ENCODE measurements at regions not wholly inside any gene's neighbourhood (a gene's known extent, or its start where the extent isn't known, plus 50 kb on each side); places are given as distances from the start of the nearest gene placed in this dataset.

GRCh38 chr1:208918160-208918559, 665.4 kb upstream of the CAMK1G start:
- in situ Hi-C loops (cut with HindIII; ENCODE audit: low sequenced_read_pairs), result no loop called here
- TF ChIP-seq, protein P1, sequence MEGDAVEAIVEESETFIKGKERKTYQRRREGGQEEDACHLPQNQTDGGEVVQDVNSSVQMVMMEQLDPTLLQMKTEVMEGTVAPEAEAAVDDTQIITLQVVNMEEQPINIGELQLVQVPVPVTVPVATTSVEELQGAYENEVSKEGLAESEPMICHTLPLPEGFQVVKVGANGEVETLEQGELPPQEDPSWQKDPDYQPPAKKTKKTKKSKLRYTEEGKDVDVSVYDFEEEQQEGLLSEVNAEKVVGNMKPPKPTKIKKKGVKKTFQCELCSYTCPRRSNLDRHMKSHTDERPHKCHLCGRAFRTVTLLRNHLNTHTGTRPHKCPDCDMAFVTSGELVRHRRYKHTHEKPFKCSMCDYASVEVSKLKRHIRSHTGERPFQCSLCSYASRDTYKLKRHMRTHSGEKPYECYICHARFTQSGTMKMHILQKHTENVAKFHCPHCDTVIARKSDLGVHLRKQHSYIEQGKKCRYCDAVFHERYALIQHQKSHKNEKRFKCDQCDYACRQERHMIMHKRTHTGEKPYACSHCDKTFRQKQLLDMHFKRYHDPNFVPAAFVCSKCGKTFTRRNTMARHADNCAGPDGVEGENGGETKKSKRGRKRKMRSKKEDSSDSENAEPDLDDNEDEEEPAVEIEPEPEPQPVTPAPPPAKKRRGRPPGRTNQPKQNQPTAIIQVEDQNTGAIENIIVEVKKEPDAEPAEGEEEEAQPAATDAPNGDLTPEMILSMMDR (IDR thresholded peaks at IDR 0.05; ENCODE audit: low read depth, low read length, missing control alignments), result no peak
- no peak overlapping the region for H3K4me3 ChIP-seq (ENCODE audit: low read depth, low read length)
- DNase-seq (ENCODE audit: low read depth), result no peak

DNA sequence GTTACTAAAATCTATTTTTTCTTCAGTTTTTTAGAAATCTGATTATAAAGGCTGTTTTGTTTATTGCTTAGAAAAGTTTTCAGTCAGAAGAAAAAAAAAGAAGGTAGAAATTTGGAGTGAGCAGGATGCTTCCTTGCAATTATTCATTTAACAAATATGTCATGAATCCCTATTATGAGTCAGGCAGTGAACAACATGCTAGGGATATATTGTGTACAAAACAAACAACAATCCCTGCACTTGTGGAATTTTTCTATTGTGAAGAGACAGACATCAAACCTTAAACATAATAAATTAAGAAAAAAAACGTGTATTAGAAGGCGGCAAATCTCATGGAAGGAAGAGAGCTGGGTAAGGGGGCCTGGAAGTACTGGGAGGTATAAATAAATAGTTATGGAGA, 664.1 kb upstream of the CAMK1G start:
- in situ Hi-C loops (cut with HindIII; ENCODE audit: low sequenced_read_pairs), result no loop called here
- no peak for DNase-seq (ENCODE audit: low read depth)

GRCh38 chr1:208921259-208921658, 662.3 kb upstream of the CAMK1G start:
- in situ Hi-C loops (cut with HindIII; ENCODE audit: low sequenced_read_pairs), result no loop called here
- no peak for DNase-seq (ENCODE audit: low read depth)
- TF ChIP-seq, protein P1 (IDR thresholded peaks at IDR 0.05; ENCODE audit: low read depth, low read length, missing control alignments), result no peak
- H3K4me3 ChIP-seq (ENCODE audit: low read depth, low read length), result no peak overlapping the region

More for the DNA sequence above, 664.1 kb upstream of the CAMK1G start:
- no peak overlapping the region for H3K4me3 ChIP-seq (ENCODE audit: low read depth, low read length)
- TF ChIP-seq, protein P1 (IDR thresholded peaks at IDR 0.05; ENCODE audit: low read depth, low read length, missing control alignments), result no peak

DNA sequence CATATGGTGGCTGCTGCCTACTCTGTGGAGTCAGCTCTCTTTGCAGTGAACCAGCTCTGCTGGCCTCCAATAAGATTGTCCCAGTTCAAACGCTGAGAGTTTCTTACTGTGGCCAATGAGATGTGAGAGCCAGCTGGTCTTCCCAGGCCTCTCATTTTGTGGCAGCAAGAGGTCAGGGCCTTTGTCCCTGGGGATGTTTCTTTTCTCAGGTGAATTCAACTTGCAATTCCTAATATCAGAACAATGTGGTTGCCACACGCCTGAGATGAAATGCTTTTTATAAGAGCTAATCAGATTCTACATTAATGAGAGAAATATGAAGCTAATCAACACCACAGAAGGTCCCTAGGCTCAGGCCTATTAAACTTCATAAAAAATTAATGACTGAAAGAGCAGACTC, 660.1 kb upstream of the CAMK1G start:
- TF ChIP-seq, protein P1 (IDR thresholded peaks at IDR 0.05; ENCODE audit: low read depth, low read length, missing control alignments), result no peak
- DNase-seq (ENCODE audit: low read depth), result no peak
- in situ Hi-C loops (cut with HindIII; ENCODE audit: low sequenced_read_pairs), result no loop called here
- H3K4me3 ChIP-seq (ENCODE audit: low read depth, low read length), result no peak overlapping the region

DNA sequence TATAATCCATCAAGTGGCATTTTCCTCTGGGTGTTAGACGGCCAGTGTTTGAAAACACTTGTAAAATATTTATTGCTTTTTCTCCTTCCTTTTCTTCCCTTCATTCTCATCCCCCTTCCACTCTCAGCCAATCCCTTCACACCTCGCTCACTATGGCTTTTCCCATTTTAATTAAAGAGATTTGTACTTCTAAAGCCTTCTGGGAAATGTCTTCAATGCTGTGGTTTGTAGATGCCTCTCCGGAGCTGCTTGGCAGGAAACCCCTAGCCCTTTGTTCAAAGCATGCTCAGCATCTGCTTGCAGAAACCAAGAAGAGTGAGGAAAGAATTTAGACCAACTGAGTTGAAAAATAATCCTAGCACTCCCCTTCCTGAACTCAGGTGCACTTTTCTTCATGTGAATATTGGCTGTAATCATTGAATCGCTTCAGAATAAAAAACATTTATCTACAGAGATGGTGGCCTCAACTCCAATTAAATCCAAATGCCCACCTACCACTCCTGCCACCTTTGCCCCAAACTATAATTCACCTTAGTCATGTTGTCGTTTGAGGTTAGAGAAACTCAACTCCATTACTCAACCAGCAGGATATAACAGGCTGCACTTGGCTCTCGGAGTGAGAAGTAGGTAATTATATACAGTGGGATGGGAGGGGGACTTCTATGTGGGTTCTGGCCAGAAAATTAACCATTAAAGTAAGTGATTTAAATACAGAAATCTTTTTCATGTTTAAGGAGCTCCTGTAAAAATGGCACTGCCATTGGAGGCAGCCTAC, 659.4 kb upstream of the CAMK1G start:
- H3K4me3 ChIP-seq (ENCODE audit: low read depth, low read length), result no peak overlapping the region
- in situ Hi-C loops (cut with HindIII; ENCODE audit: low sequenced_read_pairs), result no loop called here
- DNase-seq (ENCODE audit: low read depth), result peak; percentile 64
- TF ChIP-seq, protein P1 (IDR thresholded peaks at IDR 0.05; ENCODE audit: low read depth, low read length, missing control alignments), result no peak

DNA sequence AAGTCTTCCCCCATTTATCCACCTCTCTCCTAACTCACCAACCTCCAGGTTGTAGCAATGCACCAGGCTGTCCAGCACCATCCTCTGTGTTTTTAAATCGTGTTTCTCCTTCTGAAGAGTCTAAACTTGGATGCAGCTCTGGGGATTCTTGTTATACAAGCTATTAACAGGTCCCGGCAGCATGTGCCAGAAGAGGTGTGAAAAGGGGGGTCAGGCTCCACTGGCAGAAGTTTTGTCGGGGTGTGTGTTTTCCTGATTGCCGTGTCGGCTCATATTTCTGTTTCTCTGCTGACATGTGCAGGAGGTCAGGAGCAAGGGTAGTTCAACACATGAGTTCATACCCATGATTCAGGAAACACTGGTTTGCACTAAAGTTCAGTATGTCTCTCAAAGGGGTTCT, 658.6 kb upstream of the CAMK1G start:
- TF ChIP-seq, protein P1 (IDR thresholded peaks at IDR 0.05; ENCODE audit: low read depth, low read length, missing control alignments), result no peak
- in situ Hi-C loops (cut with HindIII; ENCODE audit: low sequenced_read_pairs), result no loop called here
- H3K4me3 ChIP-seq (ENCODE audit: low read depth, low read length), result no peak overlapping the region
- DNase-seq (ENCODE audit: low read depth), result no peak

All from astrocyte of the cerebellum (primary cell).